Fibroblast of villous mesenchyme (primary cell): ENCODE measurements at regions not wholly inside any gene's neighbourhood (a gene's known extent, or its start where the extent isn't known, plus 50 kb on each side); places are given as distances from the start of the nearest gene placed in this dataset.

ENCODE experiments used
- DNase-seq: peaks from one replicate; pipeline ENCODE4 v3.0.0-alpha.2; 2010; ENCODE audit warnings: low read depth
- H3K4me3 ChIP-seq: 2 replicates; pipeline ENCODE4 v1.5.1; 2011; ENCODE audit warnings: low read depth, mild to moderate bottlenecking, low read length
- TF ChIP-seq, protein P1 (sequence below): IDR thresholded peaks from 2 replicates; pipeline ENCODE4 v1.5.1; 2012; ENCODE audit warnings: low read depth, mild to moderate bottlenecking, low read length; ENCODE audit not compliant: insufficient read depth

DNA sequence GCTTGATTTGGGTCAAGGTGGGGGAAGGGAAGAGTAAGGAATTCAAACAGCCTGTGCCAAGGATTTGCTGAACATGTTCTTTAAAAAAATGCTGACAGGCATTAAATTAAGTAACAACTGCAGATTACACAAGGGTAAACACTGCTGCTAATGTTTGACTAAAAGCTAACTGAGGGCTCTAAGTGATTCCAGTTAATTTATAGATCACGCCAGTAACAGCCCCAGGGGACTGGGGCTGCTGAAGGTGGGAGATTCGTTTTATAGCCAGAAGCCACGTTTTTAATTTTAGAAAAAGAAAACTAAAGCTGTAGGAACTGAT, 321.7 kb downstream of the DLEU7 start:
- TF ChIP-seq, protein P1, sequence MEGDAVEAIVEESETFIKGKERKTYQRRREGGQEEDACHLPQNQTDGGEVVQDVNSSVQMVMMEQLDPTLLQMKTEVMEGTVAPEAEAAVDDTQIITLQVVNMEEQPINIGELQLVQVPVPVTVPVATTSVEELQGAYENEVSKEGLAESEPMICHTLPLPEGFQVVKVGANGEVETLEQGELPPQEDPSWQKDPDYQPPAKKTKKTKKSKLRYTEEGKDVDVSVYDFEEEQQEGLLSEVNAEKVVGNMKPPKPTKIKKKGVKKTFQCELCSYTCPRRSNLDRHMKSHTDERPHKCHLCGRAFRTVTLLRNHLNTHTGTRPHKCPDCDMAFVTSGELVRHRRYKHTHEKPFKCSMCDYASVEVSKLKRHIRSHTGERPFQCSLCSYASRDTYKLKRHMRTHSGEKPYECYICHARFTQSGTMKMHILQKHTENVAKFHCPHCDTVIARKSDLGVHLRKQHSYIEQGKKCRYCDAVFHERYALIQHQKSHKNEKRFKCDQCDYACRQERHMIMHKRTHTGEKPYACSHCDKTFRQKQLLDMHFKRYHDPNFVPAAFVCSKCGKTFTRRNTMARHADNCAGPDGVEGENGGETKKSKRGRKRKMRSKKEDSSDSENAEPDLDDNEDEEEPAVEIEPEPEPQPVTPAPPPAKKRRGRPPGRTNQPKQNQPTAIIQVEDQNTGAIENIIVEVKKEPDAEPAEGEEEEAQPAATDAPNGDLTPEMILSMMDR: no peak
- DNase-seq: peak; percentile 84
- H3K4me3 ChIP-seq: no peak overlapping the region

DNA sequence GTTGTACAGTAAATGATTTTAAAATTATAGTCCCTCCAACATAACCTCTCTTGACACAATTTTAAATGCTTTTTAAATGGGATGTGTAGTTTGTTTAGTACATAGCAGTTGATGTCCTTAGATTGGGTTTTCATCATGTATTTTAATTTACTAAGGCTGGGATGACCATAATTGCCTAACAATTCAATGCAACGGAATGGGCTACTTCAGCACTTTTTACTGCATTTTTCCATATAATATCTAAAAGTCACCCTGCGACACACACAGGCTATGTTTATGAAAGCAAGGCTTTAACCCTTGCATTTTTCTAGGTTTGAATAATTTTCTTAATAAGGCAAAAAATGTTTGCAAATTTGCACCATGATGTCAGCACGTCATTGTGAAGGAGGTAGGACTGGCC, 321.0 kb downstream of the DLEU7 start:
- DNase-seq: no peak
- no peak overlapping the region for H3K4me3 ChIP-seq
- TF ChIP-seq, protein P1: no peak

DNA sequence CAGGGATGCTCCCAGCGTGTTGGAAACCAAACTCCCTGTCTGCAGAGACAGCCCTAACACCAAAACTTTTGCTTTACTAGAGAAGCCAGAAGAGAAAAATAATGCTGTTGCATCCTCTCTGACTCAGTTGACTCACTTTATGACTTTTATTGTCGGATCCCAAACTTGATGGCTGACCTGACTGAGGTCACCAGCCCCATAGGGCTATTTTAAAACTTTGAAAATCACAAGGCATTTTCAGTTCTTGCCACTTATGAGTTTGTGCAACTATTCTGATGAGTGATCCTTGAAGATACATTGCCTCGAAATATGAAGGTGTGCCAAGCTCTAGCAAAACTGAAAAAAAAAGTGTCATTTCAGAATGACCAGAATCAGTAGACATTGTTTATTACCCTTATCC, 320.2 kb downstream of the DLEU7 start:
- TF ChIP-seq, protein P1: no peak
- no peak for DNase-seq
- H3K4me3 ChIP-seq: no peak overlapping the region

DNA sequence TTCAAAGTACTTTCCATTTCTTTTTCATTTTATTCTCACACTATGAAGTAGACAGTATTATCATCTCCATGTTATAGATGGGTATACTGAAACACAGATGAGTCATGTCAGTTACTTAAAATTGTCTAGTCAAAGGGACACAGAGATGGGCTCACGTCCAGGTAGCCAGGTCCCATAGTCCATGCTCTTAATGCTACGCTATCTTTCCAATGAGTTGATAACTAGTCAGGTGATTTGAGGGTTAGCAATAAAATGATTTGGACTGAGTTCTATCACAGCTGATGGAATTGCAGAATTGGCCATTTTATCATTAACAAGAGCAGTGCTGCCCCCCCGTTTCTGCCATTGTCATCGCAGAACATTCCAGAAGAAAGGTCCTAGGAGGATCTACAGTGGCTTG, 318.9 kb downstream of the DLEU7 start:
- no peak overlapping the region for H3K4me3 ChIP-seq
- TF ChIP-seq, protein P1: no peak
- no peak for DNase-seq

DNA sequence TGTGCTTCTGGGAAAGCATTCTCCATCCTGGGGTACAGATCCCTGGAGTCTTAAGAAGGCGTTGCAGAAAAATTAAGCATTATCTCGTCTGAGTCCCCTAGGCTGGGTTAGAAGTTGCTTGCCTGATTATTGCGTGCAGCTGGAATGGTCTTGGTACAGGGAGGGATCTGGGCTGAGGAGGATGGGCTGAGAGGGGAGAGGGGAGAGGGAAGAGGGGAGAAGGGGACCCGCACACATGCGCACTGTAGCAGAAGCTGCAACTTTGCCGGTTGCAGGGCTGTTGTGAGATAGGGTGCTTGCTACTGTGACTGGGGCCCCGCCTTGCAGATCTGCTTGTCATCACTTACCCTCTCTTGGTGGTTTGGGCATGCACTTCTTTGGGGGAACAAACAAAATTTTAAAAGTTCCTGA, 316.8 kb downstream of the DLEU7 start:
- TF ChIP-seq, protein P1: no peak
- DNase-seq: no peak

DNA sequence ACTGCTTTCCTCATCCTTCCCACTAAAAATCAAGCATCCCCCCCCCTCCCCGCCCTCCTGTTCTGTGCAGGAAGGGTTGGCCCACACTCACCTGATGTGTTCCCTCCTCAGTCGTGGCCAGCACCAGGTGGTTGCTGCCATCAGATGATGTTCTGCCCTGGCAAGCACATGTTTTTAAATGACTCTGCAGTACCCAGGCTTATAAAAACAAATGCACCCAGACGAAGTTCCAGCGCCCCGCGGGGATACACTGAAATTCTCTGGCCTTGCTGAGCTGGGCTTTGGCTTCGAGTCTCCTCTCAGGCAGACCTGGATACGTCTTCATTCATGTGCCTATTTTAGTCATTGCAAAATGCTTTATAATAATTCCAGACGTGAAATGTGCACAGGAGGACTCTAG, 316.3 kb downstream of the DLEU7 start:
- H3K4me3 ChIP-seq: no peak overlapping the region
- no peak for DNase-seq
- TF ChIP-seq, protein P1: no peak

More for the DNA sequence above, 316.8 kb downstream of the DLEU7 start:
- no peak overlapping the region for H3K4me3 ChIP-seq

DNA sequence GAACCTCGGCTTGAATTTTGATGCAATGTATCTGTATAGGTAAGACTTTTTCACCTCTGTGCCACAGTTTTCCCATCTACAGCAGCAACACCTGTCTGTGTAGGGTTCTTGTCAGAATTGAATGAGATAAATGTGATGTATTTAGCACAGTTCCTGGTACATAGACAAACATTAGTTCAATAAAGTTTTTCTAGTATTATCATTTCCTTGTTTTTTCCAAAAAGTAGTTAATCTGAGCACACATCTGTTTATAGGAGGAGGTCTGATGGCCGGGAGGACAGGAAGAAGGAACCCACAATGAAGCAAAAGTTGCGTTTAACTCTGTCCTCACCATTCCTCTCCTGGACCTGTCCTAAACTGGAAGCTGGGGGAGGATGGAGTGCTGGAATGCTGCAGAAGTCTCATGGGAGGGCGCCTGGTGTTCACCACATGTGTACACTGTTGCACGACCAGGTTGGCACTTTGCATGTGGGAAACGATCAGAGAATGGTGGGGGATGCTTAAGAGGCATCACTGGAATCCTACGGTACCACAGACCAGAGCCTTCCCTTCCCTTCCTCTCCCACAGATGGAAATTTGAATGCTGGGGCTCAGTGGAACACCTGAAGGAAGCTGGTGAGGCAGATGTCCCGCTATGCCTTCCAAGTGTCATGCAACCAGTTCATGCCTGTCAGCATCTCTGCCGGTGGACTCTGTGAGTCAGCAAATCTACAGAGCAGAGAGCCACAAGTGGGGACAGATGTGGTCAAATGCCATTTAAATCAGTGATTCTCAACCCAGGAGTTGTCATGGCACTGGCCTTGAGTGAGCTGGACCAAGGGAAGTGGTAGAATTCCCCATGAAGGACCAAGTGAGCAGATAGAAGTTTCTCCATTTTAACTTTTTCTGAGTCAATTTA, 315.6 kb downstream of the DLEU7 start:
- no peak for DNase-seq
- TF ChIP-seq, protein P1: no peak

More for the DNA sequence above, 315.6 kb downstream of the DLEU7 start:
- no peak overlapping the region for H3K4me3 ChIP-seq
